ENCODE measurements at regions not wholly inside any gene's neighbourhood (a gene's known extent, or its start where the extent isn't known, plus 50 kb on each side); places are given as distances from the start of the nearest gene placed in this dataset.

- no peak for TF ChIP-seq YY1 (IDR thresholded peaks at IDR 0.05; ENCODE audit: insufficient read depth, insufficient read length)
- no peak for TF ChIP-seq ZNF274 (IDR thresholded peaks at IDR 0.05; ENCODE audit: low read depth, low read length)
Measured at GRCh38 chr6:19137505-19137904, 699.7 kb upstream of the ID4 start.

Measured in NT2/D1 (cell line).